ENCODE measurements at regions not wholly inside any gene's neighbourhood (a gene's known extent, or its start where the extent isn't known, plus 50 kb on each side); places are given as distances from the start of the nearest gene placed in this dataset.

GRCh38 chr4:112075906-112076305 lies 69.3 kb upstream of the FAM241A start:
- DNase-seq (ENCODE audit: extremely low spot score) = no peak
- ChIA-PET POLR2A (no interaction called here), CTCF (interaction anchor here (0.7 to 1.4 kb wide), 8 partner anchors 9 to 528 kb away, joined by 3 to 9 read pairs (median 3); no protein-coding TSS in a partner anchor)
- TF ChIP-seq CTCF (IDR thresholded peaks at IDR 0.05; ENCODE audit: control extremely low read depth, extremely low read depth, low read depth, missing control alignments) = no peak

GRCh38 chr4:112076919-112077608 lies 68.2 kb upstream of the FAM241A start:
- ChIA-PET POLR2A (no interaction called here), CTCF (interaction anchor here (0.8 to 1.9 kb wide), 5 partner anchors 8 to 448 kb away, joined by 3 to 11 read pairs (median 4); no protein-coding TSS in a partner anchor)
- no peak for TF ChIP-seq CTCF (IDR thresholded peaks at IDR 0.05; ENCODE audit: control extremely low read depth, extremely low read depth, low read depth, missing control alignments)
- DNase-seq (ENCODE audit: extremely low spot score) = no peak

GRCh38 chr4:112077743-112078142 lies 67.5 kb upstream of the FAM241A start:
- DNase-seq (ENCODE audit: extremely low spot score) = no peak
- POLR2A ChIA-PET = no interaction called here
- CTCF ChIA-PET = interaction anchor here (1.1 to 1.9 kb wide), 3 partner anchors 21 to 447 kb away, joined by 3 to 11 read pairs (median 4); no protein-coding TSS in a partner anchor
- no peak for TF ChIP-seq CTCF (IDR thresholded peaks at IDR 0.05; ENCODE audit: control extremely low read depth, extremely low read depth, low read depth, missing control alignments)

GRCh38 chr4:112082954-112083586 lies 62.2 kb upstream of the FAM241A start:
- TF ChIP-seq CTCF (IDR thresholded peaks at IDR 0.05; ENCODE audit: control extremely low read depth, extremely low read depth, low read depth, missing control alignments) = no peak
- ChIA-PET CTCF (interaction anchor here (1.4 kb wide), 1 partner anchor 16 kb away, joined by 5 read pairs; no protein-coding TSS in a partner anchor), POLR2A (no interaction called here)
- no peak for DNase-seq (ENCODE audit: extremely low spot score)

- ChIA-PET CTCF (interaction anchor here (1.4 to 1.6 kb wide), 2 partner anchors 15 to 151 kb away, joined by 5 read pairs; no protein-coding TSS in a partner anchor), POLR2A (no interaction called here)
These were observed 61.5 kb upstream of the FAM241A start for GRCh38 chr4:112083587-112084347.

More at GRCh38 chr4:112083587-112084347, 61.5 kb upstream of the FAM241A start:
- TF ChIP-seq CTCF (IDR thresholded peaks at IDR 0.05; ENCODE audit: control extremely low read depth, extremely low read depth, low read depth, missing control alignments) = no peak
- no peak for DNase-seq (ENCODE audit: extremely low spot score)
